Tongue (tissue), 1 donor: ENCODE measurements at regions not wholly inside any gene's neighbourhood (a gene's known extent, or its start where the extent isn't known, plus 50 kb on each side); places are given as distances from the start of the nearest gene placed in this dataset.
"Not testable (repeated sequence)": the region's sequence is repeated elsewhere in the genome, so short reads cannot be mapped to it uniquely, and the experiment has no call there.

Source experiments
- DNase-seq: peaks from one replicate; pipeline ENCODE4 v3.0.0-alpha.2; 2015

DNA sequence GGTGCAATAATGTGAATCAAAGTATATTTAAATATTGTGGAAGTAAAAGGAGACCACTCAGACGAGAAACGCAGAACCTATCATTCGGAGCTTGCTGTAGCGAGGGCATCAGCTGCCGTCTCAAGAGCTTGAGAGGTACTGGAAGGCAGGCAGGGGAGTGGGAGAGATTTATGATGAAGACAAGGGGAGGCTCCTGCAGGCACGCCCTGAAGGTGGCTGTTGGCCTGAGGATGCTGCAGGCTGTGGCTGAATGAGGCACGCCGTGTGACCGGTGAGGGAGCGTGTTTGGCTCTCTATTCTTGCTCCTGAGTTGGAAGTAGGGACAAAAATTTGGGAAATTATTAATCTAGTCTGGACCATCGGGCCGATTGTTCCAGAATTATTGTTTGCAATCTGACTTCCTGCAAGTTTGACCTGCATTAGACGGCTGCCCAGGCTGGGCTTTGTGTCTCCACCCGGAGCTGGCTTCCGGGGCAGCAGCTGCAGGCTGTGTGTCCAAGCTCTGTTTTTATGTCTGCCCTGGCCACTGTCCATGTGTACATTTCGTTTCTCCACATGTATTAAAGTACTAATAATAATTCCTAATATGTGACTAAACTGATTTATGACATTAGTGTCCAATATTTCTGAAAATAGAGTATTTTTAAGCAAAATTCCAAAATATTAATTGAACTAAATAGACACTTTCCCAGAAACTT, 91.1 kb upstream of the ANKRD10 start:
- DNase-seq: peak; percentile 93

DNA sequence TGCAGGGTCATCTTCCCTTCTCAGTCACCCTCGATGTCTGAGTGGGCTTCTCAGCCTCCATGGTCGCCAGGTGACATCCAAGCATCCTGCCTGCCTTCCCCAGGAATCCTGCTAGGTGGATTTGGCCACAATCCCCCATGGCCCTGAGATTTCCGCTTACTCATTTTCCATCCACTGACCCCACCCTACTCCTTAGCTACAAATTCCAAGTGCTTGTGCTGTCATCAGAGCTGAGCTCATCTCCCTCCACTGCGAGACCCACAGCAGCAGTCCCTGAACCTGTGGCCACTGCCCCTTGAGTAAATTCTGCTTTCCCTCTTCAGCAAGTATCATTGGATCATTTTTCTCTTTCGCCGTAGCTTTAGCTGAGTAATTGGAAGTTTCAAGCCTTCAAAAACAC, 90.5 kb upstream of the ANKRD10 start:
- DNase-seq: peak; percentile 64

DNA sequence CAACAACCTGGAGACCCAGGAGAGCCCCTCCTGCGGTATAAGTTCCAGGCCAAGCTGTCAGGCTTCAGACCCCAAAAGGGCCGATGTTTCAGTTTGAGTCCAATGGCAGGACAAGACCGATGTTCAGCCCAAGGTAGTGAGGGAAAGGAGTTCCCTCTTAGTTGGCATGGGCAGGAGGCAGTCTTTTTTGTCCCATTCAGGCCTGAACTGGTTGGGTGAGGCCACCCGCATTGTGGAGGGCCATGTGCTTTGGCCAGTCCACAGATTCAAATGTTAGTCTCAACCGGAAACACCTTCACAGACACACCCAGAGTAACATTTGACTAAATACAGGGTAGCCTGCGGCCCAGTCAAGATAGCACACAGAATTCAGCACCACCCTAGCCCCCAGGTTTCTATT, 89.6 kb upstream of the ANKRD10 start:
- DNase-seq: no peak

DNA sequence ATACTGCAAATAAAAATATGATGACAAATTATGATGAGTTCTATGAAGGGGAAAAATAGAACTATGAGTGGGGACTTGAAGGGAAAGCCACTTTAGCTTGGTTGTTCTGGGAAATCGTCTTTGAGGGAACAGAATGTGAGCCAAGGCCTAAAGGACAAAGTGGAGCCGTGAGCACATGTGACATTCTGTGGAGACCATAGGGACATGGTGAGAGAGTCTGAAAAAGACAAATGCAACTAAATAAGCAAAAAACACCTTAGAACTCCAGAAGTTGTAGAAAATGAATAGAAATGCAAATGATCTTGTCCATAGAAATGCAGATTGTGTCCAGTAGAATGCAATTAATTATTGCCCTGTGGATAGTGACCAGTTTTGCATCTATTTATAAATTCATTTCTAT, 86.8 kb upstream of the ANKRD10 start:
- no peak for DNase-seq

DNA sequence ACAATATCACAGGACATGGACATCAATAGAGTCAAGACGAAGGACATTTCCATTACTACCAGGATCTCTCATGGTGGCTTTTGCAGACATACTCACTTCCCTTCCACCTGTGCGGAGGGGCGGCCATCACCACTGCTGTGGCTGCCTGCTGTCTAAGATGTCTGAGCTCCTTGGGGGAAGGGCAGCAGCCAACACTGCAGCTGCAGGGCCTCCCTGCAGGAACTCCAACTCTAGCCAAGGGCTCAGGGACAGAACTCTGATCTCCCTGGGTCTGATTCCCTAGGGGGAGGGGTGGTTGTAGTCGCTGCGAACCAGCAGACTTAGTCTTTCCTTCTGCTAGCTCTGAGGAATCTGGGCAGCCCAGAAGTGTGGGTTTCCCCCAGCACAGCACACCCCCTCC, 78.9 kb upstream of the ANKRD10 start:
- no peak for DNase-seq

DNA sequence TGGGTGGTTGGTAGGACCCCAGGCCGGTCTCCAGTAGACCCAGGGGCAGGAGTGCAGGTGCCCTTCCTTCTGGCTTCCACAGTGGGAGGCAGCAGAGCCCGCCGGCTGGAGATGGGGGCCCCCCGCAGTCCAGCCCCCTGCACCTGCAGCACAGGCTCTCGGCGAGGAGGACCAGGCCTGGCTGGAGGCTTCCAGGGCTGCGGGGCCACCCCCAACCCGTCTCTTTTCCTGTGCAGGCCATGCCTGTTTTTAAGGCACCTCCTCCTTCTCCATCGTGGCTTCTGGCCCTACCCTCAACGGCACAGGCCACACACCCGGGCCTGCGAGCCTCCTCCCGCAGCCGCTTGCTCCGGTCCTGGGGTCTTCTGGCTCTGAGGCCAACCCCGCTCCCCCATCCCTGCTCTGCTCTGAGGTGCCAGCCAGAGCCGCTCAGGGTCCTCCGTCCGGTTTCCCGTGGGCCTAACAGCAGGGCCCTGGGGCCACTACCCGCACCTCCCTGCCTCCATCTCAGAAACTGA, 77.2 kb upstream of the ANKRD10 start:
- no peak for DNase-seq

DNA sequence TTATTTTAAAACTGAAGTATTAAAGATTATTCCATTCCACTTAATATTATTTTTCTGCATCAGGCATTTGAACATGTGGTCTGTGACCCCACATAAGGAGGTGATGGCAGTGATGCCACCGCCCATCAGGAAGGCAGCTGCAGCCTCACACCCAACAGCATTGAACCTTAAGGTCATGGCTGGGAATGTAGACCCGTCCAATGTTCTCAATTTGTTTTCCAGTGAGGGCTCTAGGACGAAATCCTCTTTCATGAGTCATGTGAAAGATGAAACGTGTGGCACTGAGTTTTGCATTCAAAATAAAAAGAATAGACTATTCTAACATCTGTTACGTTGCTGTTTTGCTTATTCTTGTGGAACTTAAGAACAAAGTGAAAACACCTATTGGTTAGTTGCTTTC, 74.5 kb upstream of the ANKRD10 start:
- no peak for DNase-seq

DNA sequence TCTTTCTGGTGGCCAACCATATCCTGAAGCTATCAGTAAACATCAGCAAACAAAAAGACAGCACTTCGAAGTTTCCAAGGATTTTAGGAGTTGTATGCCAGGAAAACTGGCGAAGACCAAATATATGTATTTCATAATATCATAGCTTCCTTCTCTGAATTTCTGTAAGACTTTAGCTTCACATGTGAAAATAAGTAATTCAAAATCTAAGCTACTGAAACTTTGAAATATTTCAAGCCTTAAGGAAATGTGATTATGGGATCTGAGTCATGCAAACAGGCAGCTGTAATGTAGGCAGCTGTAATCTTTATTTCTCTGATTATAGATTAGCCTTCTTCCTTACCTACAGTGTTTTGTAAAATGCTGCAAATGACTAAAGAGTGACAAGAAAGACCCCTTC, 70.7 kb upstream of the ANKRD10 start:
- DNase-seq: no peak

DNA sequence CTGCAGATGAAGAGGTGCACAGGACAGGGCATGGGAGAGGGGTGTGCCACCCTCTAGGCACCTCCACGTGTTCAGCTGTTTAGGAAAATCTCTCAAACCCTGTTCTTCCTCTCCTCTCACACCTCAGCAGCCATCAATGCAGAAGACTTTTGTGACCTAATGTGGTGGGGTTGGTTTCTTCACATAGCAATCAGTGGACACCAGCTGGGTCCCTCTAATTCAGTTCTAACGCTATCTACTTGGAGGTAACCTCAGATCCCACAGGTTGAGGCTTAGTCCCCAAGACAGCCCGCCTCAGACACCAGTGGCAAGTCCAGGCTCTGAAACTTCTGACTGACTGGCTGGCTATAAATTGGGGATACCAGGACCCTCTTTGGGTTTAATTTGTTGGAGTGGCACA, 69.9 kb upstream of the ANKRD10 start:
- no peak for DNase-seq

DNA sequence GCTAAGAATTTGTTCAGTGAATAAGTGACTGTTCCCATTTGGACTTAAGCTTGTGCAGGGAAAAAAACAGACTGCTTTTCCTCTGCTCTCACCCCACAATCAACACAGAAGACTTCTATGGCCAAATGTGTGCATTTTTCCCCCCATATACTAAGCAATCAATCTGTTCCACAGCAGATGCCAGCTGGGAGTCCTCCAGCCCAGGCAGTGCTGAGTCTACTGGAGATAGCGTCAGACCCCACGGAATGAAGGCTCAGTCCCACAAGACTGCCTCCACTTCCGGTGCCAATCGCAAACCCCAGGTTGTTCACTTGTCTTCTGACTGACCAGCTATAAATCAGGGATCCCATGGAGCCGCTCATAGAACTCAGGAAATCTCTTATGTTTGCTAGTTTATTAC, 69.5 kb upstream of the ANKRD10 start:
- DNase-seq: peak; percentile 76

DNA sequence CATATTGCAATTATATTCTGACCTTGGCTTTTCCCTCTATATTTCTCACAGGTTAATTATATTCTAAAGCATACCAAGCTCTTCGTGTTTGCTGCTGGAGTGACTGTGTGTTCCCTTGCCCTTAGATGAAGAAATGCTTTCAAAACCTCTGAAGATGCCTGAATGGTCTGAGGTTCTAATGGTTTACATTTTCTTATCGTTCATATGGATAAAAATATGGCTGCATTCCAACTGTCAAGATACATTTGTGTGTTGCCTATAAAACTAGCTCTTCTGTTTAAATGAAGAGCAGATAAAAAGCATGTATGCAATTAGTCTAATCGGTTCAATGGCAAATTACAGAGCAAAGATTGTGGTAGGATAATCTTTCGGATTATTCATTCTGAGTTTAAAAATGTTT, 68.4 kb upstream of the ANKRD10 start:
- DNase-seq: no peak

DNA sequence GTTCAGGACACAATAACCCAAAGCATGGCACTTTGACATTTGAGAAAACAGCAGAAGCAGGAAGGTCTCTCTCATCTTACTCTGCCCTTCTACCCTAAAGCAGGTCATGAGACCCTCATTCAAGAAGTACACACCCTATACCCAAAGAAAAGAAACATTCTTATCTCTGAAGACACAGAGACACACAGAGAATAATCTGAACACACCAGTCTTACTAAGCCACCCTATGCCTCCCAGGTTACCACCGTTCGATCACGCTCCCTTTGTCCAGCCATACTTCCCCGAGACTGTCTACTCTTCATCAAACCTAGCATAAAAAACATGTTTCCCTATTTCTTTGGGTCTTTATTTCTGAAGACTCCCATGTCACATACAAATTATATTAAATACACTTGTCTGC, 66.5 kb upstream of the ANKRD10 start:
- no peak for DNase-seq

DNA sequence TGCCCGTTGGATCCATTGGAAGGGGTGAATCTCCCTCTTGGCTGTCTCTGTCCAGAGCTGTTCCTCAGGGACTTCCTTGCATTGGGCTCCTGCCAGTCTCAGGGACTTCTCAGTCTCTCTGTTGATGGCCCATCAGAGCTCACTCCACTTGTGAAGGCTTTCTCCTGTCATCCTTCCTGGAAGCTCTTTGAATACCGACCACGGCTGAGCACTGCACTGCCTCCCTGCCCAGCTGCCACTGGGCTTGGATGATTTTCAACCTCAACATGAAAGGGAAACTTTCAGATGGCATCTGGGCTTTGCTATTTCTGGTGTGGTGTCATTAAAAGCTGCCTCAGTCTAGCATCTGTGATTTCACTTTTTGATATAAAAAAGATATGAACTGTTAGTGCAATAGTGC, 66.1 kb upstream of the ANKRD10 start:
- peak; percentile 77 for DNase-seq

DNA sequence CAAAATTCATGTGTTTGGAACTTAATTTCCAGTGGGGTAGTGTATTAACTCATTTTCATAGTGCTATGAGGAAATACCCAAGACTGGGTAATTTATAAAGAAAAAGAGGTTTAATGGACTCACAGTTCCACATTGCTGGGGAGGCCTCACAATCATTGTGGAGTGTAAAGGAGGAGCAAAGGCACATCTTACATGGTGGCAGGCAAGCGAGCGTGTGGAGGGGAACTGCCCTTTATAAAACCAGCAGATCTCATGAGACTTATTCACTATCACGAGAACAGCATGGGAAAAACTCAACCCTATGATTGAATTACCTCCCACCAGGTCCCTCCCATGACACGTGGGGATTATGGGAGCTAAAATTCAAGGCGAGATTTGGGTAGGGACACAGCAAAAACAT, 64.3 kb upstream of the ANKRD10 start:
- not testable (repeated sequence) for DNase-seq

DNA sequence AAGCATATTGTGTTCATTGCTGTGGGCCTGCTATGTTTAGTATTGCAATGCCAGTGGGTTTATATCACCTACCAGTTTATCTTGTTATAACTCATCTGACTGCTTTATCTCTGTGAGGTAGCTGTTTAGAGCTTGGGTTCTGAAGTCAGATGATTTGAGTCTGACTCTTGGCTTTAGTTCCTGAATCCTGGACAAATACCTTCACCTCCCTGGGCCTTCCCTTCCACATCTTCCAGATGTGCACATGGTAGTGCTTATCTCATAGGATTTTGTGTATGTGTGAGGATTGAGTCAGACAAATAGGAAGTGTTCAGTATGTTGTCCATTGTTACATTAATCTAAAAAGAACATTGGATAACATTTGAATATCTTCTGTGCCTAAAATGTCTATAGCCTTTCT, 63.5 kb upstream of the ANKRD10 start:
- DNase-seq: no peak

DNA sequence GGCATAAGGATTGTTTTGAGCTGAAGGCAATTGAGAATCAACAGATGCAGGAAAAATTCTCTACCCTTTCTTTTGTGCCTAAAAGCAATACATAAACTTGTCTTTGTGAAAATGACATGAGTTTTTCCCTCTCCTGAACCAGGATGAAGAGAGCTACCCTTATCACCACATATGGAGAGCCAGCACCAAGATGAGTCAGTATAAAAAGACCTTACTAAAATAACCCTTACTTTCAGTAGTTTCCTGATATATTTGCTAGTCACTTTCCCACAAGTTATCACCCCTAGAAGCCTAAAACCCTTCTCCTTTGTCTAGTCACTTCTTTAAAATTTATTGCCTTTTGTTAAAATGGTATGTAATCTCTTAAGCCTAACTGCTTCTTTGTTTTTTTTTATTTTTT, 61.9 kb upstream of the ANKRD10 start:
- DNase-seq: no peak

DNA sequence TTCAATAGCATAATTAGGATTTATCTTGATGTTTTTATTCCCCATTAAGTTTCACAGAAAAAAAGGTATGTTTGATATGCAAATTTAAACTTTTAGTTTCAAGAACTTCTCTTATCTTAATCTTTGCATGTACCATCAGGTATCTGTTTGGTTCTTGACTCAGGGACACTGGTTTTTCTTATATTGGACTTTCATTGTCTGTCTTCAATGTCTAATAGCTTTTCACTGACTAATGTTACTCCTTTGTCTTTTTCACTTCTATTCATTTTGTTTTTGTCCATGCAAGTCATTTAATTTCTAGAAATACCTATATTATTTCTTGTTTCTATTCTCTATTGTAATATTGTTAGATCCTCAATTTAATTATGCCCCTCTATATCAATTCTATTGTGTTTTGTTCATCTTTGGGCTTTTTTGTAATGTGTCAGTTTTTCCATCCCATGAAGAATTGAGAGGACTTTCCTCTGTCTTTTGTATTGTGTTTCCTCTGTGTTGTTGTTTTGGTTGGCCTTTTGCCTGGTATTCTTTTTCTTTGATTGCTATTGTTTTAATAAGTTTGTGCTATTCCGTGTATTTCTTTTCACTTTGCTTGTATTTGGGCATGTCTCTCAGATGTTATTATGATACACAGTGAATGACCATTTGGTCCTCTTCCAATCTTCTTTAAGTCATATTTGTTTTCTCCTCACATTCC, 58.3 kb upstream of the ANKRD10 start:
- DNase-seq: no peak

DNA sequence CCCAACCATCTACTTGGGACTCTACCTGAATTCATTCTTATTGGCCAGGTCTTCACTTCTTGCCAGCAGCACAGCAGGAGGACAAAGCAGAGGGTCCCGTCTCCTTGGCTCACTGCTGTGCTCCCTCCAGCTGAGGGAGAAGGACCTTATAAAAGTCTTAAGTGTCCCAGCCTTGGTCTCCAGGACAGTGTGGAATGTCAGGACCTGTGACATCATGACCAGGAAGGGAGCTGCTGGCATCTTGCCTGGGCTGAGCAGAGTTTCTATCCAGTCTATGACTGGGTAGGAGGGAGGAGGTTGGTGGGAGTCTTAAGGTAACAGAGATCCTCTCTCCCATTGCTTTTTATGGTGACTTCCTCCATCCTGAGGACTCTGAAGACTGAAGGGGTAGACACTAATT, 56.6 kb upstream of the ANKRD10 start:
- DNase-seq: no peak

DNA sequence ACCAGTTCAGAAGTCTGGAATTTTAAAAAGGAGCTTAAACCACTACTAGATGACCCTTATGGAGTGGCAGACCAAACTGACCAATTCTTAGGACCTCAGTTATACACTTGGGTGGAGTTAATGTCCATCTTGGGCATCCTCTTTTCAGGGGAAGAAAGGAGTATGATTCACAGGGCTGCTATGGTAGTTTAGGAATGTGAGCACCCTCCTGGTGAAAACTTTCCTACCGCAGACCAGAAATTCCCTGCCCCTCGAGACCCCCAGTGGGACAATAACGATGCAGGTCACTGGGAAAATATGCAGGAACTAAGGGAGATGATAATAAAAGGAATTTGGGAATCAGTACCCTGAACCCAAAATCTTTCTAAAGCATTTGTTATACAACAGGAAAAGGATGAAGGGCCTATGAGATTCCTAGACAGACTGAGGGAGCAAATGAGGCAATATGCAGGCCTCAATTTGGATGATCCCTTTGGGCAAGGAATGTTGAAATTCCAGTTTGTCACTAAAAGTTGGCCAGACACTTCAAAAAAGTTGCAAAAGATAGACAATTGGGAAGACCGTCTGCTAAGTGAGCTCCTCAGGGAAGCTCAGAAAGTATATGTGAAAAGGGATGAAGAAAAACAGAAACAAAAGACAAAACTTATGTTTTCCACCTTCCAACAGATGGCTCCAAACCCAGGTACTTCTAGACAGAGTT, 52.4 kb upstream of the ANKRD10 start:
- DNase-seq: not testable (repeated sequence)

DNA sequence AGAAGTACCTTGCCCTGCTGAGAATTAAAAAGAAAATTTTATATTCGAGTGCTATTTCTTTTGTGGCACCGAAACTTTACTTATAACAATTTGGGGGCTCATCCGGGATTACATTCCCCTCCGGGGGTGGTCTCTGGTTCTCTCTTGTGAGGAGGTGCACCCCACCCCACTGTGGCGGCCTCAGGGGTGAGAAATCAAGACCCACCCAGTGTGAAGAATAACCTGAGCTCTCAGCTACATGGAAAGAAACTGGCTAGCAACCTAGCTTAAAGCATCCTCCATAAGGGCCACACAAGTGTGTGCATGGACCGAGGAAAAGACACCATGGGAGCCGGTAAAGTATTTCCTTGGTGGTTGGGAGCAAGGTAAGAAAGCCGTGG, 50.9 kb upstream of the ANKRD10 start:
- no peak for DNase-seq

DNA sequence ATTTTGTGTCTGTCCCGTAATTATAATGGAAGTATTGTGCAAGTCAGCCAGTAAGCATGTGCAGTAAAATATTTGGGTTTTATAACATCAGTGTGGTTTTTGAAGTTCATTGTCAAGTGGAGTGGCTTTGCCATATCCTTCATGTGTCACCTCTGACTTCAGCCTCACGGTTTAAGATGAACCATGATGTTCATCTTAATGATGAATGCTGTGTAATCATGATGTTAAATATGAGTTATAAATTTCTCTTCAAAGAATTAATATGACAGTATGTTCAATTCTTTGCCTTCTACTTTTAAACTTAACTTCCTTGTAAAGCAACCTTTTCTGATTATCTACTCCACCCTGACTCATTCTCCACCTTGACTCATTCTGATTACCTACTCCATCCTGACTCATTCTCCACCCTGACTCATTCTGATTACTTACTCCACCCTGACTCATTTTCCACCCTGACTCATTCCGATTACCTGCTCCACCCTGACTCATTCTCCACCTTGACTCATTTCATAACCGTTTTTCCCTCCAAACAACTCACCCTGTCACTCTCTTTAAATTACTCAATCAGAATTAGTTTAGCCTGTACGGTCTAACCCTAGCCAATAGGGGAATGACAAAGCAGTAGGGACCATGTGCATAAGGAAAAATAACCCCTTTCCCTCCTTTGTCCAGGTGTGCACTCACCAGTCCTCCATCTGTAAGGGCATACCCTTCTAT, 50.3 kb upstream of the ANKRD10 start:
- DNase-seq: no peak
